GM12873 (cell line): ENCODE measurements at regions not wholly inside any gene's neighbourhood (a gene's known extent, or its start where the extent isn't known, plus 50 kb on each side); places are given as distances from the start of the nearest gene placed in this dataset.

ENCODE experiments used
- TF ChIP-seq, protein P1 (sequence below): IDR thresholded peaks from 2 replicates; pipeline ENCODE4 v1.5.1; 2012; ENCODE audit warnings: low read depth, mild to moderate bottlenecking, moderate library complexity, low read length, control low read depth; ENCODE audit not compliant: insufficient read depth; ENCODE audit errors: missing control alignments

DNA sequence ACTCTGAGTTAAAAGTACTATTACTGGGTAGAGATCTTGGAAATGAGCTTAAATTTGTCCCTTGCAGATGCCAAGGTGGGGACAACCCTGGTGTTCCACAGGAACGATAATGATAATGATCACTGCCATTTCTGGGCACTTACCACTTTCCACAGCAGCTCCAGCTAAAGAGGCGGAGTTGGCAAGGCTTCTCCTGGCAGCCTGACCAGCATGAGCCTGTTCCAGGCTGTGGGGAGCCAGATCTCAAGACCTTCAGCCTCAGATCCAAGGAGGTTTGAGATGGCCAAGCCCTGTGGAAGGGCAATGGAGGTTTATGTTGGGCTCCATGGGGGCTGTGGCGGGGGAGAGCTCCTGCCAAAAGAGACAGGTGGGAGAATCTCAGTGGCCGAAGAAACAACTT is 244.9 kb upstream of the MVB12B start:
- TF ChIP-seq, protein P1, sequence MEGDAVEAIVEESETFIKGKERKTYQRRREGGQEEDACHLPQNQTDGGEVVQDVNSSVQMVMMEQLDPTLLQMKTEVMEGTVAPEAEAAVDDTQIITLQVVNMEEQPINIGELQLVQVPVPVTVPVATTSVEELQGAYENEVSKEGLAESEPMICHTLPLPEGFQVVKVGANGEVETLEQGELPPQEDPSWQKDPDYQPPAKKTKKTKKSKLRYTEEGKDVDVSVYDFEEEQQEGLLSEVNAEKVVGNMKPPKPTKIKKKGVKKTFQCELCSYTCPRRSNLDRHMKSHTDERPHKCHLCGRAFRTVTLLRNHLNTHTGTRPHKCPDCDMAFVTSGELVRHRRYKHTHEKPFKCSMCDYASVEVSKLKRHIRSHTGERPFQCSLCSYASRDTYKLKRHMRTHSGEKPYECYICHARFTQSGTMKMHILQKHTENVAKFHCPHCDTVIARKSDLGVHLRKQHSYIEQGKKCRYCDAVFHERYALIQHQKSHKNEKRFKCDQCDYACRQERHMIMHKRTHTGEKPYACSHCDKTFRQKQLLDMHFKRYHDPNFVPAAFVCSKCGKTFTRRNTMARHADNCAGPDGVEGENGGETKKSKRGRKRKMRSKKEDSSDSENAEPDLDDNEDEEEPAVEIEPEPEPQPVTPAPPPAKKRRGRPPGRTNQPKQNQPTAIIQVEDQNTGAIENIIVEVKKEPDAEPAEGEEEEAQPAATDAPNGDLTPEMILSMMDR: no peak

DNA sequence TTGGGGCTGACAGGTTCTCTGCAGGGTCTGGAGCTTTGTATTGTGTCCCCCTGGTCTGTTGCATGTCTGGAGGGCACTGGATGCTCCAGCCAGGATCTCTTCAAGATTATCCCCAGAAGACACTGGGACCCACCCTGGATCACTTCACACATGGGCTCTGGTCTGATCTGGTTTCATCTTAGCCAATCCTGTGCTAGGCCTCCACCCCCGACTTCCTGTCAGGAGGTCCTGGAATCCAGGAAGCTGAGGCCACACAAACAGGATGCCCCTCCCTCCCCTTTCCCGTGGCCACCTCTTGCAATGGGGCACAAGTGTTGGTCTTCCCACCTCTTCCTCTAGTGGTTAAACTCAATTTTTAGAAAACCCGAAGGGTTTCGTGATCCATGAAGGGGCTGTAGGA is 242.6 kb upstream of the MVB12B start:
- TF ChIP-seq, protein P1: no peak

DNA sequence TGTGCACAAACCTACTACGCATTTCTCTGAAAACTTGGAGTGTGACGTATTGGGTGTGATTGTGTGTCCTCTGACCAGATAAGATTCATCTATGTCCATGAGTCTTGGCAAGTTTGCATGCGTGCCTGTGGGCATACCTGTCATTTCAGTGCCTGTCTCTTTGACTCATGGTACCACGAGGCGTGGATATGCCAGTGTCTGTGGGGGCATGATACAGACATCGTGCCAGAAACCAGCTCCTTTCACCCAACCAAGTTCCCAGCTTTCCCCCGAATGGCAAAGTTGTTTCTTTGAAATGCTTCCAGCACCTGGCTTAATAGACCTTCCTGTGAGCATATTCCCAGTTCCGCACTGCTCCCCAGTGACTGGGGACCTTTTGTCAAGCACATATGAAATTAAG is 241.9 kb upstream of the MVB12B start:
- TF ChIP-seq, protein P1: no peak

DNA sequence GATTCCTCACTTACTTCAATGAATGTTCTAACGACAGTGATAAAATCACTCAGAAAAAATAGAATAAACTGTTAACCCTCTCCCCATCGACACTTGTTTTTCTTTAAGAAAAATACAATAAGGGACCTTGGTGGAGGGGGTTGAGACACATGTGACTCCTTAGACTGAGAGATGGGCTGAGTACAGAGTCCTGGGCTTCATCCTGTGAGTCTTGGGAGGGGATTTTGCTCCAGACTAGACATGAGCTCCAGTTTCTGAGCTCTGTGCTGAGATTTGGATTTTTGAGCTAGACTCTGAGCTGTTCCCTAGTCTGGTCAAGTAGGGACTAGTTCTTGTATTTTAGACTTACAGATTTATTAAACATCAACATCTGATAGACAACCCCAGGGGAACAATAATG is 241.5 kb upstream of the MVB12B start:
- TF ChIP-seq, protein P1: no peak

DNA sequence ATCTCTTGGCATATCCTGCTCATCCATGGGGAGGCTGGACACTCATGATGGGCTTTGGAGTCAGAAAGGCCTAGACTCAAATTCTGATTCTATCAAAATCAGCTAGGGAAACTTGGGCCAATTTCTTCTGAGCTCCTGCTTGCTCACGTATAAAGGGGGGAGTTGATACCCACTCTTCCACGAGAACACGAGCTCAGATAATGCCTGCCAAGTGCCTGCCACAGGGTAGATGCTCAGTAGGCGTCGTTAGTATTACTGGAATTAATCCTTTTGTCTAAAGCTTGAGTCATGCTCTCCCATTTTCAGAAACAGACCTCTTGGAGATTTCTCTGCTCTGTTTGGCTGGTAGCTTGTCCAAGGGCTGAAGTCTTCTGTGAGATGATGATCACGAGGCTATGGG is 238.3 kb upstream of the MVB12B start:
- TF ChIP-seq, protein P1: no peak

DNA sequence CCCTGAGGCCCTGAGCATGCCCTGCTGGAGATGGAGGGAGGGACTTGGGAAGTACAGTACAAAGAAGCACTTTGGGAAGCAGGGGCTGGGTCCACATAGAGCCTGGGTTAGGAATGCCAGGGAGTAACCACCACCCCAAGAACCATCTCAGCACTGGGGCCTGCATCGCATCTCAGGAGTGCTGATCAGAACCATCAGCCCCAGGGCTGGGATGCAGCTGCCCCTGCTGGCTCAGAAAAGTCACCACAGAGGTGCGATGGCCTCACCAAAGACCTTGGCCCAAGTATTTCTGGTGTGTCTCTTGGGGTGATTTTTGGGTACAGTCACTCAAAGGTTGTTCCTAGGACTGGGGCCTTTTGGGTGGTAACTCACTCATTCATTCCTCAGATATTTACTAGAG is 236.8 kb upstream of the MVB12B start:
- TF ChIP-seq, protein P1: no peak

DNA sequence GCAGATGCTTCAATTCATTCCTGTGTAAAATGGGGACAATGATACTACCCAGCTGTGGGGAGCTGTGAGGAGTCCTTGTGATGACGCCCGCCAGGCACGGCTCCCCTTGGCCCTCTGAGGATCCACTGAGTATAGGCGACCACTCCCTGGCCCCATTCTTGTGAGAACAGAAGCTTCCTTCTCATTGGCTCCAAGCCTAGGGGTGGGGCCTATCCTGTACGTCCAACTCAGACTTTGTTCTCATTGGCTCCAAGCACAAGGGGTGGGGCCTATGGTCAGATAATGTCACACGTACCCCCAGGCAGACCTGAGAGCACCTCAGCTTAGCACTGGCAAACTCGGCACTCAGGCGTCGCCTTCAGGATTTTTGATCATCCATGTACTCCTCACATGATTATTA is 232.9 kb upstream of the MVB12B start:
- TF ChIP-seq, protein P1: no peak
